Activated naive CD8-positive, alpha-beta T cell treated with anti-CD3 and anti-CD28 coated beads, Interleukin-2, amount 50 U/mL, for 24 hours (primary cell): ENCODE measurements at regions not wholly inside any gene's neighbourhood (a gene's known extent, or its start where the extent isn't known, plus 50 kb on each side); places are given as distances from the start of the nearest gene placed in this dataset.

Experiments
- ATAC-seq: fragments of 150-1000 bp; cut with Tn5 transposase; one replicate; pipeline ENCODE4 v1.10.0; 2021
- DNase-seq: peaks from one replicate; pipeline ENCODE4 v3.0.0; 2021
- H3K27ac Mint-ChIP-seq: one replicate; pipeline ENCODE4 v1.8.0; 2021; ENCODE audit warnings: mild to moderate bottlenecking, mixed read lengths
- H3K27me3 Mint-ChIP-seq: one replicate; pipeline ENCODE4 v1.8.0; 2021; ENCODE audit warnings: mixed read lengths
- H3K36me3 Mint-ChIP-seq: one replicate; pipeline ENCODE4 v1.8.0; 2021; ENCODE audit warnings: low read depth, mixed read lengths
- H3K4me1 Mint-ChIP-seq: one replicate; pipeline ENCODE4 v1.8.0; 2021; ENCODE audit warnings: mixed read lengths
- H3K4me3 Mint-ChIP-seq: one replicate; pipeline ENCODE4 v1.8.0; 2021; ENCODE audit warnings: mild to moderate bottlenecking, moderate library complexity, mixed read lengths
- H3K9me3 Mint-ChIP-seq: one replicate; pipeline ENCODE4 v1.8.0; 2021; ENCODE audit warnings: mixed read lengths

DNA sequence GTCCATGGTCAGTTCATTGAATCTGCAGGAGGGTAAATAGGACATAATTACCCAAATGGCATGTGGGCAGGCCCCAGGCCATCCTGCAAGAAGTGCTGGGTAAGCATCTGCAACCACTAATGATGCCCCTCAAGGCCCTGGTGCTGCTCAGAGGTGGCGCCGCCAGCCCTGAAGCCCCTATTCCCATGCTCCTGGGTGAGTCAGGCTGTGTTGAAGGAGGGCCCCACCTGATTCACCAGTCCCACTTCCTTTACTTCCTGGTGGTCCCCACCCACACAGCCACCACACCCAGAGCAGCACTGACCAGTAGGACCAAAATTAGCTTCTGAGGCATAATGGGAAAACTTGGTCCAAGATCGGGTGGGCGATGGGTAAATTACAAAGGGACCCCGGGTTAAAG lies 120.4 kb upstream of the SPRY4 start:
- peaks cover 10% of the 10 kb centered on the region for H3K9me3 Mint-ChIP-seq
- peaks cover 28% of the 10 kb centered on the region for H3K4me1 Mint-ChIP-seq
- no peak for DNase-seq
- no peak overlapping the region for H3K4me3 Mint-ChIP-seq
- H3K27ac Mint-ChIP-seq = no peak overlapping the region
- H3K36me3 Mint-ChIP-seq = peaks cover 4% of the 10 kb centered on the region
- H3K27me3 Mint-ChIP-seq = peaks cover 12% of the 10 kb centered on the region
- no peak for ATAC-seq

DNA sequence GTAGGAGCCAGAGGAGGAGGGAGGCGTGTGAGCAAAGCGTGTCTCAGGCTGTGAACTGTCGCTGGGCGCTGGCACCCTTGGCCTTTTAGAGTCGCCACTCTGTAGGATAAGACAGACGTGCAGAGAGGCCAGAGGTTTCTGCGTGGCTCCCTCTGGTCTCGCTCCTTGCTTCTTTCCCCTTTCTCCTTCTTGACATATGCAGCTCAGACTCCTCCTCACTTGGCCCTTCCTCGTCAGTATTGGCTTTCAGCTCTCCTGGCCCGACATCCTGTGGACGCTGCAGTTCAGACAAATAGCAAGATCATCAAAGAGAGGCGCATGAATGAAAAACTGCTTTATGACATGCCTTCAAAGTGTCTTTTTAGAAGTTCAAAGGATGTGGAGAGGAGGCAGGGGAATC lies 116.8 kb upstream of the SPRY4 start:
- peaks cover 27% of the 10 kb centered on the region for H3K4me1 Mint-ChIP-seq
- no peak overlapping the region for H3K4me3 Mint-ChIP-seq
- no peak for DNase-seq
- H3K27ac Mint-ChIP-seq = no peak overlapping the region
- H3K9me3 Mint-ChIP-seq = no peaks in the 10 kb centered on the region
- H3K27me3 Mint-ChIP-seq = peaks cover 12% of the 10 kb centered on the region
- peak; percentile 20 for ATAC-seq
- H3K36me3 Mint-ChIP-seq = no peaks in the 10 kb centered on the region

- Mint-ChIP-seq H3K27me3 (peaks cover 11% of the 10 kb centered on the region), H3K4me1 (peaks cover 15% of the 10 kb centered on the region), H3K4me3 (no peak overlapping the region), H3K36me3 (no peaks in the 10 kb centered on the region), H3K9me3 (no peaks in the 10 kb centered on the region), H3K27ac (no peak overlapping the region)
- no peak for DNase-seq
- no peak for ATAC-seq
Measured at GRCh38 chr5:142439207-142439860, 114.5 kb upstream of the SPRY4 start.

GRCh38 chr5:142438573-142438972 lies 113.8 kb upstream of the SPRY4 start:
- Mint-ChIP-seq H3K27me3 (peaks cover 11% of the 10 kb centered on the region), H3K36me3 (no peaks in the 10 kb centered on the region), H3K4me1 (peaks cover 20% of the 10 kb centered on the region), H3K27ac (no peak overlapping the region), H3K4me3 (no peak overlapping the region), H3K9me3 (no peaks in the 10 kb centered on the region)
- ATAC-seq (no peak), DNase-seq (no peak)

DNA sequence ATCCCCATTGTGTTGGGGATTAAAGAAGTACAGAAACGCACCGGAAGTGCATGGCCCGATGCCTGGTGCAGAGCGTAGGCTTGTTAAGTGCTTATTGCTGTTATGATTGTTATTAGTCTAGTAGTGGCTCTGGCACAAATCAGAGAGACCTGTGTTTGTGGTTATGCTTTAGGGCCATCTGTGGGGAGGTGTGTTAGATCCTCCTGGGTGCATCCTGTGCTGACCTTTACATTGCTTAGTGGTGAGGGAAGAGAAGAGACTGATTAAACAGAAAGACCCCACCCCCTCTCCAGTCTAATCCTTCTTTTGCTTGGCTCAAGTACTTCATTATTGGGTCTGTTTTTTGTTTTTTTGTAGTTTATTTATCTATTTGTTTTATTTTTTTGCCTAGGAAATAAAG lies 112.7 kb upstream of the SPRY4 start:
- no peak for ATAC-seq
- H3K4me3 Mint-ChIP-seq = no peak overlapping the region
- peaks cover 30% of the 10 kb centered on the region for H3K4me1 Mint-ChIP-seq

GRCh38 chr5:142435410-142436115 lies 110.7 kb upstream of the SPRY4 start:
- H3K27me3 Mint-ChIP-seq = peaks cover under 1% of the 10 kb centered on the region
- ATAC-seq = no peak
- H3K9me3 Mint-ChIP-seq = no peaks in the 10 kb centered on the region
- DNase-seq = no peak
- H3K27ac Mint-ChIP-seq = no peak overlapping the region
- H3K4me1 Mint-ChIP-seq = peaks cover 30% of the 10 kb centered on the region
- H3K36me3 Mint-ChIP-seq = no peaks in the 10 kb centered on the region
- no peak overlapping the region for H3K4me3 Mint-ChIP-seq

More for the DNA sequence above, 112.7 kb upstream of the SPRY4 start:
- H3K36me3 Mint-ChIP-seq = no peaks in the 10 kb centered on the region
- peaks cover 9% of the 10 kb centered on the region for H3K27me3 Mint-ChIP-seq
- no peaks in the 10 kb centered on the region for H3K9me3 Mint-ChIP-seq
- DNase-seq = no peak
- no peak overlapping the region for H3K27ac Mint-ChIP-seq

DNA sequence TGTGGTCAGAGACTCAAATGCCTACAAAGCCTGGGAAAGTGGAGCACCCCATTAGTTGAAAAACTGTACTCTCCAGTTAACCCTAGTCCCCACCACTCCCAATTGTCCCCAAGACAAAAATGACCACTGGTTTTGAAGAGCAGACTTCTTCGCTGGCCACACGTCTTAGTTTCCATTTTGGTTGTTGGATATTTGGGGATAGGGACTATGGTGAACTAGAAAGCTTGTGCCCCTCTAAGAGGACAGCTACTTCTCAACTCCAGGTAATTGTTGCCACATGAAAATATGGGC lies 109.4 kb upstream of the SPRY4 start:
- H3K4me1 Mint-ChIP-seq = peaks cover 30% of the 10 kb centered on the region
- no peak overlapping the region for H3K27ac Mint-ChIP-seq
- H3K36me3 Mint-ChIP-seq = no peaks in the 10 kb centered on the region
- no peak for ATAC-seq
- DNase-seq = no peak
- H3K4me3 Mint-ChIP-seq = no peak overlapping the region
- no peaks in the 10 kb centered on the region for H3K9me3 Mint-ChIP-seq
- no peaks in the 10 kb centered on the region for H3K27me3 Mint-ChIP-seq

DNA sequence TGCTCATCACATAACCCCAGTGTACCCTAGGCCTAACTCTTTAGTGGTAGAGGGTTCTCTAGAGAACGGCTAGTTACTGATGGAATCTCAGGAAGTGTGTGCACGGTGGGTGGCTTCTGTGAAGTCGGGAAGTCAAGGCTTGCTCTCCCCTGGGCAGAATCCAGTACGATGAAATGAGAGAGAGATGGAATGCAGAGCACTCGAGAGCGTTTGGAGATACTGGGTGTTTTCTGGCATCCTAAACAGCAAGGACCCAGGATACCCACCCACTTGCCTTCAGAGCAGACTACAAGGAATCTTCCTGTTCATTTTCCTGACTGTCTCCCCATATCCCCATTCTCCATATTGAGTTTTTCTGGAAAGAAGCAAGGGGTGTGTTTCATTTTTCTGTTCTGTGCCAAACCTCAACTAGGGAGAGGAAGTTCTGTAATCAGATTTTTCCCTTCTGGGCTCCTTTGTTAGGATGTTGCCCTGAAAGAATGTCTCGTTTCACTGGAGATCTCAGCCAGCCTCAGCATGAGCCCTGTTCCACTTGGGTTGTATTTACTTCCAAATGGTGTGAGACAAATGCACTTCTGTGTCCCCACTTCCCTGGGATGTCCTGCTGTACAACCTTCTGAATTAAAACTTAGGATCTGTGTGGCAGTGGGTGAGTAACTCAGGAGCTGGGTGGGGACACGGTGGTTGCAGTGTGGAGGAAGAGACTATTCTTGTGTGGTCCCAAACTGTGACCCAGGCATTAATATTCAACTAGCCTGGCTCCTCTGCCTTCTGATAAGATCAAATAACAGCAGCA lies 108.9 kb upstream of the SPRY4 start:
- DNase-seq (no peak), ATAC-seq (no peak)
- Mint-ChIP-seq H3K9me3 (no peaks in the 10 kb centered on the region), H3K4me3 (no peak overlapping the region), H3K36me3 (no peaks in the 10 kb centered on the region), H3K27me3 (no peaks in the 10 kb centered on the region), H3K4me1 (peaks cover 30% of the 10 kb centered on the region), H3K27ac (no peak overlapping the region)

- H3K27ac Mint-ChIP-seq = peak overlapping the region; percentile 84
- peaks cover 30% of the 10 kb centered on the region for H3K4me1 Mint-ChIP-seq
Measured at GRCh38 chr5:142432961-142433360, 108.1 kb upstream of the SPRY4 start.

DNA sequence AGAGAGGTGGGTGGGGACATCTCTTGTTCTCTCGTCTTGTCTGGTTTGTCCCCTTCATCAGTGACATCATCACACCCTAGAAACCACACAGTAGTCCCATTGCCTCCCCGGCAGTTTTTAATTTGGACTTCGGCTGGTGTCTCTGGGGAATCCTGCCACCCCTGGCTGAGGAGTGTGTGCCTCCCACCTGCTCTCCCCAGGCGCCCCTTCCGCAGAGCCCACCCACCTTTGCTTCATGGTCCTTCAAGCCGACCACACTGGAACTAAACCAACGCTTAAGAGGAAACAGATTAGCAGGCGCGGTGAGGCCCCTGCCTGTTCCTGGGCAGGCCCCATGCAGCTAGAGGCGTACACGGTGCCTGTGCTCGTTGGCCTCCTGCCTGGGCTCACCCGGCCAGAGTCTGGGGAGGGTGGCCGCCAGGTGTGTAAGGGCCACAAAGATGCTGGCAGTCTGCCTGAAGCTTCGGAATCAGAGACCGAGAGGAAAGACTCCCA lies 107.6 kb upstream of the SPRY4 start:
- Mint-ChIP-seq H3K4me3 (peak overlapping the region; percentile 48), H3K9me3 (no peaks in the 10 kb centered on the region), H3K27me3 (no peaks in the 10 kb centered on the region), H3K36me3 (no peaks in the 10 kb centered on the region), H3K27ac (peak overlapping the region; percentile 84), H3K4me1 (peaks cover 32% of the 10 kb centered on the region)
- DNase-seq = peak; percentile 41
- ATAC-seq = peak; percentile 78

More at GRCh38 chr5:142432961-142433360, 108.1 kb upstream of the SPRY4 start:
- Mint-ChIP-seq H3K9me3 (no peaks in the 10 kb centered on the region), H3K27me3 (no peaks in the 10 kb centered on the region), H3K36me3 (no peaks in the 10 kb centered on the region), H3K4me3 (peak overlapping the region; percentile 48)
- peak; percentile 32 for DNase-seq
- peak; percentile 88 for ATAC-seq

DNA sequence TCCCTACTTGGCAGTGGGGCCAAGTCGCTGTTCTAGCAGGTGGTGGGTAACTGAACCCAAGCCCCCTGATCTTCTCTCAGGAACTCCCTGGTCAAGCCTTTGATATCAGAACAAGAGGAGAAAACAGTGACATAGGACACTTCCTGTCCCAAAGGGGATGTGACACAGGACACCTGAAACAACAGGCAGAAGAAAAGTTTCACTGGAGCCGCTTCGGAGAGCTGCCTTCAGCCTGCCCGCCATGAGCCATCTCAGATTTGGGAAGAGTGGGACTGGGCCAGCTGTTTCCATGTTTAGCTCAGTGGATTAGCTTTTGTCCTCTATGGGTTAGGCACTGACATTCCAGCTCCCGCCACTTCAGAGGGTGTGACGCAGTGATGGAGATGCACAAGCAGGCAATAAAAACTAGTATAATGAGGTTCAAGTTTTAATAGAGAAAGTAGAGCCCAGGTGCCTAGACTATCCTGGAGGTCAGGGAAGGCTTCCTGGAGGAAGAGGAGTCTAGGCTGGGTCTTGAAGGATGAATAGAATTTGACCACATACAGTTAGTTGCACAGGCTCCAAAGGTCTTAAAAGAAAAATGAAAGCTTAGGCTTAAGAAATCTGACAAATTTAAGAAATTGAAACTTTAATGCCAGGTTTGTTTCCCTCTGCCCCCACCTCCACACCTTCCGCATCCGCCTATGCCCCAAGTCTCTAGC lies 104.1 kb upstream of the SPRY4 start:
- Mint-ChIP-seq H3K4me3 (no peak overlapping the region), H3K27me3 (no peaks in the 10 kb centered on the region), H3K9me3 (no peaks in the 10 kb centered on the region), H3K4me1 (peaks cover 46% of the 10 kb centered on the region), H3K36me3 (peaks cover 5% of the 10 kb centered on the region), H3K27ac (no peak overlapping the region)
- DNase-seq = no peak
- no peak for ATAC-seq

DNA sequence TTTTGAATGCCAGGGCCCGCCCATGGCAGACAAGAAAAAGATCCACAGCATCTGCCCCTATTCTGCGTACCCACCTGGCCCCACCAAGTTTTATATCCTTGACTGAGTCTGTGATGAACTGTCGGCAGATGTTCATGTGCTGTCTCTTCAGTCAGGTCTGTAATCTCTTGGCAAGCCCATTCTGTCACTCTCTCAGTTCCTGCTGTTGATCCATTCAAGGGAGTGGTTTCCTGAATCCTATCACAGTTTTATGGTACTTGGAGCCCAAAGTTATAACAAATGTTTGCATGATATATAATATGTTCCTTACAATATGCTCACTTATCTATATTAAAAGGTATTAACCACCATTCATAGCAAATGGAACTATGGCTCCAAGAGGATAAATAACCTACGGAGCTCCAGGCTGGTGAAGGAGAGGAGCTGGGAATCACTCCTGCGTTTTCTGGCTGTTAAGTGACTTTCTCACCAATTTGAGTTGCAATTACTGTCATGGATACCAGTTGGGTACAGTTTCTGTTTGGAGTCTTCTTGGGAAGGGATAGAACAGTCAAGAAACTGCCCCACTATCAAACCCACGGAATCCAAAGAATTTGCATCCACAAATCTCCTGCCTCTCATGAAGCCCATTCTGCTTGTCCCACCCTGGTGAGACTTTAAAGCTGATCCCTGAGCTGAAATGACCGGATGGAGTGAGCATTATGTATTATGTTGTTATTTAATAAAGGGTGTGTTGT lies 103.4 kb upstream of the SPRY4 start:
- DNase-seq (no peak), ATAC-seq (no peak)
- Mint-ChIP-seq H3K4me1 (peaks cover 39% of the 10 kb centered on the region), H3K27me3 (no peaks in the 10 kb centered on the region), H3K4me3 (no peak overlapping the region), H3K27ac (no peak overlapping the region), H3K9me3 (no peaks in the 10 kb centered on the region), H3K36me3 (peaks cover 5% of the 10 kb centered on the region)

- Mint-ChIP-seq H3K4me1 (peaks cover 36% of the 10 kb centered on the region), H3K4me3 (no peak overlapping the region), H3K9me3 (no peaks in the 10 kb centered on the region), H3K36me3 (peaks cover 5% of the 10 kb centered on the region), H3K27ac (peak overlapping the region; percentile 52), H3K27me3 (no peaks in the 10 kb centered on the region)
- ATAC-seq (no peak), DNase-seq (no peak)
Measured at GRCh38 chr5:142427529-142427928, 102.7 kb upstream of the SPRY4 start.

DNA sequence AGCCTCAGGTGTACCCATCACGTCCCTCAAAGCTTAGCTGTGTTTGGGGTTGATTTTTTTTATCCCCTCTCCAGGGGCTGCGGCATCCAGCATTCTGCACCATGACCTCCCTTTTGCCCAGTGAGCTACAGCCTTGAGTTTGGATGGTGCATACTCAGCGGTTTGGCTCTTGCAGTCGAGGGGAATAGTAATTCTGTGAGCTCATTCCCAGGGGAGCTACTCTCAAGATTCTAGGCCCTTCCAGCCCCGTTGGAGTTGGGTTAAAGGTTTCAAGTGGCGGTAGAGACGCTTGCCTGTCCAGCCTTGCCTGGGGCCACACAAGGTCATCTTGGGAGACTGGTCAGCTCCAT lies 102.2 kb upstream of the SPRY4 start:
- ATAC-seq (no peak), DNase-seq (no peak)
- H3K27ac Mint-ChIP-seq = no peak overlapping the region
- no peaks in the 10 kb centered on the region for H3K9me3 Mint-ChIP-seq
- no peak overlapping the region for H3K4me3 Mint-ChIP-seq
- H3K36me3 Mint-ChIP-seq = peaks cover 5% of the 10 kb centered on the region
- no peaks in the 10 kb centered on the region for H3K27me3 Mint-ChIP-seq
- H3K4me1 Mint-ChIP-seq = peaks cover 31% of the 10 kb centered on the region
